ENCODE measurements at regions not wholly inside any gene's neighbourhood (a gene's known extent, or its start where the extent isn't known, plus 50 kb on each side); places are given as distances from the start of the nearest gene placed in this dataset.
"Not testable (repeated sequence)": the region's sequence is repeated elsewhere in the genome, so short reads cannot be mapped to it uniquely, and the experiment has no call there.

DNA sequence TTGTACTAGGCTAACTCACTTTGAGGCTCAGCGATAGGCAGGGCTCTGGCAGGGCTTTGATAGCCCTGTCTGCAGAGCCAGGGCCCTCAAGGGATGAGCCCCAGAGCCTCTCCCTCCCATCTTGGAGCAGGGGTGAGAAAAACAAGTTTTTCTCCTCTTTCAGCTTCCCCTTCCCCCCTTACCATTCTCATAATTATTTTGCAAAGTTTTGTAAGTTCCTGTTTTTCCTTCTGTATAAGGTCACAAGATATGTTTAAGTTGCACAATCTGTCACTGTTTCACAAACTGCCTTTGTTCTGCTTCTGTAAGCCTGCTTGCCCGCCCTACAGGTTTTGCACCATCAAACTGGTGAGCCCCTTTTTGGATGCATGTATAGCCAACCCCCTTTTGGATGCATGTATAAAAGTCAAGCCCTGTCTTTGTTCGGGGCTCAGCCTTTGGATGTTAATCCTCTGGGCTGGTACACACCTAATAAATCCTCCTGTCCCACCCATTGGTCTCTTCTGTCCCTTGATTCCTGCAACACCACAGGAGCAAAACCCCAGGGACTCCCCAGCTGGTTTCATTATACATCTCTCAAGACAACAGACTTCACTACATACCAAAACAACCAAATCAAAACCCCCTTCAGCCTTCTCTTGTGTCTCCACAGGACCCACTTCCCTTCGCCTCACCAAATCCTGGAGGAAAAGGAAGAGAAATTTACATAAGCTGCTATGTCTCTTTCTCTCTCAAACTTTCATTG is 52.5 kb upstream of the RESF1 start:
- DNase-seq (ENCODE audit: low read depth, low spot score) = no peak

DNA sequence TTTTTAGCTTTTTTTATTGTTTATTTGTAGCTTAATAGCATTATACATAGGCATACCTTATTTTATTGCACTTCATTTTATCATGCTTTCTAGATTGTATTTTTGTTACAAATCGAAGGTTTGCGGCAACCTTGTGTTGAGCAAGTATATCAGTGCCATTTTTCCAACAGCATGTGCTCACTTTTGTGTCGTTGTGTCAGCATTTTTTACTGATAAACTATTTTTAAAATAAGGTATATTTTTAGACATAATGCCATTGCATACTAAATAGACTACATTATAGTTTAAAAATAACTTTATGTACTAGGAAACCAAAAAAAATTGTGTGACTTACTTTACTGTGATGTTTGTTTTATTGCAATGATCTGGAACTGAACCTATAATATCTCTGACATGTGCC is 56.2 kb upstream of the RESF1 start:
- DNase-seq (ENCODE audit: low read depth, low spot score) = no peak

DNA sequence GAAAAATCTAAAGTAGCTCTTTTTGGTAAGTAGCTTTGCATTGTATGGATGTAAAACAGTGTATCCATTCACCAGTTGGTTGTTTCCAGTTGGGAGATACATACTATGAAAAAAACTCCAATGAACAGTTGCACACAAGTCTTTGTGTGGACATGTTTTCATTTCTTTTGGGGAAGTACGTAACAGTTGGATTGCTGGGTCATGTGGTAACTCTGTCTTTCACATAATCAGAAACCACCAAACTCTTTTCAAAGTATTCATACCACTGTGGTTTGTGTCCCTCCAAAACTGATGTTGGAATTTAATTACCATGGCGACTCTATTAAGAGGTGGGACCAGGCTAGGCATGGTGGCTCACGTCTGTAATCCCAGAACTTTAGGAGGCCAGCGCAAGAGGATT is 58.9 kb upstream of the RESF1 start:
- no peak for DNase-seq (ENCODE audit: low read depth, low spot score)

DNA sequence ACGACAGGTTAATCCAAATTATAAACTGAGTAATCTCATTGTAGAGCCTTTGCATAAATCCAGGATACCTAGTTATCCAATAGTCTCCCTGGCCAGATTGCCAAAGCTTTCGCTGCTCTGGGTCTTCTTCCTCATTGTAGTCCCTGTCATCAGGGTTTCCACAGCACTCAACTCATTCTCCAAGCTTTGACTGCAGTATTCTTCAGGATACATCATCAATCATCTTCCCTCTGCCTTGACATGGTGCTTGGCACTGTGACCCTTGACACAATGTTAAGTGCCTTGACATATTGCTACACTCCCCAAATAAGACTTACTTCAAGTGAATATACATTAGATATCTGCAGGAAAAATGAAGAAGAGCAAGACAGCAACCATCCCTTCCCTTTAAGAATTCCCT is 60.1 kb upstream of the RESF1 start:
- DNase-seq (ENCODE audit: low read depth, low spot score) = no peak

DNA sequence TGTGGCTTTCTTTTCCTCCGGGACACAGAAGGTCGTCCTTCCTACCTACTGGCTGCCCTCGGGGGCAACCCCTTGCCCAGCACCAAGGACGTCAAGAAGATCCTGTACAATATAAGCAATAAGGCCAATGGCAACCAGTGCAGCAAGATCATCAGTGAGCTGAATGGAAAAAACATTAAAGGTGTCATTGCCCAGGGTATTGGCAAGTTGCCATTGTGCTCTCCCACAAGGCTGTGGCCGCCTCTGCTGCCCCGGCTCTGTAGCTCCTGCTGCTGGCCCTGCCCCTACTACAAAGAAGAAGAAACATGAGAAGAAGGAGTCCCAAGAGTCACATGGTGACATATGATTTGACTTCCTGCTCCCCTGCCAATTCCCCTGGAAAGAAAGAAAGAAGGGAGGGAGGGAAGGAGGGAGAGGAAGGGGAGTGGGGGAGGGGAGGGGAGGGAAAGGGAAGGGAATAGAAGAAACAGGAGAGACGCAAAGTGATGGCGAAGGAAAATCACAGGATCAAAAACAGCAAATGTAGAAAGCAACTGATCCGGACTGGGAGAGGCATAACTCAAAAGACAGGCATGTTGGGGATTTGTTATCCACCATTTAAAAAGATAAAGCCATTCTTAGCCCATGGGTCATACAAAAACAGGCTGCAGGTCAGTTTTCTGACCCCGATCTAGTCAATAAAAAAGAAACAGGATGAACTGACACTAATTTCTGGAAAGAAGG is 61.3 kb upstream of the RESF1 start:
- DNase-seq (ENCODE audit: low read depth, low spot score) = peak; percentile 78

DNA sequence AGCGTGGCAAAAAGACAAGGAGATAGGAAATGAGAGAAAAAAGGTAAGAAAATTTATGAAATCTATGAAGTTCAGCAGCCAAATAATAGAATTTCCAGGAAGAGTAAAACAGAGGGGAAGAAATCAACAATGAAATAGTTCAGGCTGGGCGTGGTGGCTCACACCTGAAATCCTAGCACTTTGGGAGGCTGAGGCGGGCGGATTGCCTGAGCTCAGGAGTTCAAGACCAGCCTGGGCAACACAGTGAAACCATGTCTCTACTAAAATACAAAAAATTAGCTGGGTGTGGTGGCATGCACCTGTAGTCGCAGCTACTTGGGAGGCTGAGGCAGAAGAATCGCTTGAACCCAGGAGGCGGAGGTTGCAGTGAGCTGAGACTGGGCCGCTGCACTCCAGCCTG is 62.1 kb upstream of the RESF1 start:
- not testable (repeated sequence) for DNase-seq (ENCODE audit: low read depth, low spot score)

DNA sequence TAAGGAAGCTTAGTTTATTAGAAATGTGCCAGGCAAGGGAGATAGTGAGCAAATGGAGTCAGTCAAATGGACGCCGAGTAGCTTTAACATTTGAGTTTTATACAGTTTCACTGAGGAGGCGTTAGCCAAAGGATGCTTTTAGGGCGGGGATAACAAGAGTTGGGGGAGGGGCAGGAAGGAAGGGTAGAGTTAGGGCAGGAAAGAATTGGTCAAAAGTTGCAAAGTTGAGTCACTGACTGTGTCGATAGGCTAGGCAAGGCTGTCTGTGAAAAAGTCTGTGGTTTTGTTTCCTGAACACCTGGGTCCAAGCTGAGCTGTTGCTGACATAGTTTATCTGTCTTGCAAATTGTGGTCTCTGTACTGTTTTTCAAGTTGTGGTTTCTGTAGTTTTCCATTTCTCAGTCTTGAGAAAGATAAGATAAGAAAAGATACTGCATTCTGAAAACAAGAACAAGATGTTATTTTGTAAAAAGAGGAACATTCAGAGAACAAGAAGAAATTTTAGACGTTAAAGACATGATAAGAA is 62.6 kb upstream of the RESF1 start:
- DNase-seq (ENCODE audit: low read depth, low spot score) = no peak

DNA sequence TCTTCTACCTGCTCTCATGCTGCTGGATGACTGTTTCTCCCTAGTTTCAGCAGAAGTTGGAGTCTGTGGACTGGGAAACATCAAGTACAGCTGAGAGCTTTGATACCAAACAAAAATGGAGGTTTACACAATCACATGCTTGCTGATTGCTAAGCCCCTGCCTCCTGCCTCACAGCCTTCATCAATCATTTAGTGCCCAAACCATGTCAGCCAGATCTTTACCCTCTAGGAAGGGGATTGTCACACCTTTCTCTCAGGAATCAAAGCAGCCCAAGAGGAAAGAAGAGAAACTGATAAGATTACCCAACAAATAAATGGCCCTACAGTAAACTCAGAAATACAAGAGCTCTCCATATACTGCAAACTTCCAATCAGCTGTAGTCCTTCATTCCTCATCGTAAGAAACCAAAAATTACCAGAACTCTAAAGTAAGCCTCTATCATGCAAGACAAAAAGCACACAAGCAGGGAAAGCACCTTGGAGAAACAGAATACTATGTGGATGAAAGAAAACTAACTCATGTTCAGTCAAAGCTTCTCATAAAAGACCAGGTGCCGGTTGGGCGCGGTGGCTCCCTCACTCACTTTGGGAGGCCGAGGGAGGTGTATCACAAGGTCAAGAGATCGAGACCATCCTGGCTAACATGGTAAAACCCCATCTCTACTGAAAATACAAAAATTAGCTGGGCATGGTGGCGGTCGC is 63.6 kb upstream of the RESF1 start:
- DNase-seq (ENCODE audit: low read depth, low spot score) = no peak

DNA sequence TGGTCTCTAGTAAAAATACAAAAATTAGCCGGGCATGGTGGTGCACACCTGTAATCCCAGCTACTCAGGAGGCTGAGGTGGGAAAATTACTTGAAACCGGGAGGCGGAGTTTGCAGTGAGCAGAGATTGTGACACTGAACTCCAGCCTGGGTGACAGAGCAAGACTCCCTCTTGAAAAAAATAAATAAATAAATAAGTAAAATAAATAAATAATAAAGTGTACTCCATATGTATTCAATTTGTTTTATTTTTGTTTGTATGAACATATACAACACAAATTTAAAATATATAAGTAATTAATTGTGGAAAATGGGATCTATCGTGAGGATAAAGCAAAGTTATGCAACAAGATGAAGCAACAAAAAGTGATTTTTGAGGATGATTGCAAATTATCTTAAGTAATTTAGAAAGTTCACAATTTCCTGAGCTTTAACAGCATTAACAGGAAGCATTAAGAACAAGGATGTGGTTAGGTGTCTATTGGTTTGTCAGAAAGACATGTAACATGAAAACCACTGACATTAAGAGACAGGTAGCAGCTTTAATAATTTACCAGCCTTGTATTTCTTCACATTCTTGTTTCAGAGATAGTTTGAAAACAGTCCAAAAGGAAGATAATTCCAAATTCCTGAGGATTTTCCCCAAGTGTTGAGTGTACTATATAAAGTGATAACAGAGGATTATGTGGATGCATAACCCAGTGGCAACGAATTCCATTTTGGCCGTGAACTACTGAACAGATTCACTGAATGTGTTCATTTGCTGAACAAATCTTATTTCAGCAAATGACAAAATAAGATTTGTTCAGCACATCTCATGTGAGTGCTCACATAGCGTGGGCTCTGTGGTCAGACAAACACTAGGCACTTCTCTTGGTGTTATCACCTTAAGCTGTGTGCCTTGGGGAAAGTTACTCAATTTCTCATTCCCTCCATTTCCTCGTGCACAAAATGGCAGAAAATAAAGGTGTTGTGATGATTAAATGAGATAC is 68.6 kb upstream of the RESF1 start:
- DNase-seq (ENCODE audit: low read depth, low spot score) = no peak

DNA sequence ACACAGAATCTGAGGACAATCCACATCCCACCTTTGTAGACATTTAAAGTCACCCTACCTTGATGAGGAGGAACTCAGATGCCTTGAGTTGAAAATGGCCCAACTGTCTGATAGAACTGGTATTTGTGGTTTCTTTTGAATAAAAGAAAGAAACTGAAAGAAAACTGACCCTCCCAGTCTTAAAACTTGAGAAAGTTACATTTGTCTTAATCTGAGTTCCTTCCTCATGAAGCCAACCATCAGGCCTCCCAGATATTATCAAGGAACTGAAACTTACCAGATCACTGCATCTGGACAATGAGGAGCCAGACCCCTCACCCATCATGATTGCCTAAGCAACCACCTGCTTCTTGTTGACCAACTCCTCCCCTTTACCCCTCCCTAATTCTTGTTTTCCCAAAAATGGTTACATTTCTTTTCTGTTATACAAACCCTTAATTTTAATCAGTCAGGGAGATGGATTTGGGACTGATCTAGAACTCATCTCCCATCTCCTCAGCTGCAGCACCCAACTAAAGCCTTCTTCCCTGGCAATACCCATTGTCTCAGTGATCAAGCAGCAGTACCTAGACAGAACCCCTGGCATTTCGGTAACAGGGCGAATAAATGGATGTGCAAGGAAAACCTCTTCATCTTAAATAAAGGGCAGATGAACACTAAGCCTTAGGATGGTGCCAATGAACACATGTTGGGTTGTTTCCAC is 72.0 kb upstream of the RESF1 start:
- DNase-seq (ENCODE audit: low read depth, low spot score) = no peak

DNA sequence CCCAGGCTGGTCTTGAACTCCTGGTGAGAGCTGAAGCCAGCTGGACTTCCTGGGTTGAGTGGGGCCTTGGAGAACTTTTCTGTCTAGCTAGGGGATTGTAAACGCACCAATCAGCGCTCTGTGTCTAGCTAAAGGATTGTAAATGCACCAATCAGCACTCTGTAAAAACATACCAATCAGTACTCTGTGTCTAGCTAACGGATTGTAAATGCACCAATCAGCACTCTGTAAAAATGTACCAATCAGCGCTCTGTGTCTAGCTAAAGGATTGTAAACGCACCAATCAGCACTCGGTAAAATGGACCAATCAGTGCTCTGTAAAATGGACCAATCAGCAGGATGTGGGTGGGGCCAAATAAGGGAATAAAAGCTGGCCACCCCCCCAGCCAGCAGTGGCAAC is 76.5 kb upstream of the RESF1 start:
- not testable (repeated sequence) for DNase-seq (ENCODE audit: low read depth, low spot score)

DNA sequence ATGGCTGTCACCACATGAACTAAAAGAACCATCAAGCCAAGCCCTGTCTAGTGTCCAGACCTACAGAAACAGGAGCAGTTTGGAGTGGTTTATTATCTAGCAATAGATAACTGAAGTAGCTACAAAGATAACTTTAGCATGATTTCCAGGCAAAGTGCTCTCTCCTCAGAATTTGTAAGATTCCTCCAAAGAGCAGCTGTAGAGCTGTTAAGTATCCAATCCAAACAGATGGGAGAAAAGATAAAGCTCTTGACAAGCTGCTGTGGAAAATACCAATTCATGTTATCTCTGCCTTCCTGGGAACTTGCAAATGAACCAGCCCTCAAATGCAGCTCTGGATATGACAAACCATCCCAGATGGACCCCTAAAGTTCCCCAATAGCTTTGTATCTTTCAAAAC is 78.9 kb upstream of the RESF1 start:
- no peak for DNase-seq (ENCODE audit: low read depth, low spot score)

DNA sequence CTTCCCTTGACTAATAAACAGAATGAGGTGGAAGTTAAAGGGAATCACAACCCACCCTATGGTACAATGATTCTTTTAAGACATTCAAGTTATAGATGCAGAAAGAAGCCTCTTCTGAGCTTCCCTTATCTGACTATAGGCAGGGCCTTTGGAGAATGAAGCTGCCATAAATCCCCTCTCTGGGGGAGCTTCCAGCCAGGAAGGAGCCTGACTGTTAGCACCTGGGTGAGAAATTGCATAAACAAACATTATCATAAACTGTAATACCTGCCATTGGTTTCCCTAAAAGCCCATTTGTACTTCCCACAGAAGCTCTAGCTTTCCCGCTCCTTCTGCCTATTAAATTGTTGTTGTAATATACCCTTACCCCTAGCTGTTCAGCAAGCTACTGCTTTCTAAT is 81.3 kb upstream of the RESF1 start:
- DNase-seq (ENCODE audit: low read depth, low spot score) = no peak

DNA sequence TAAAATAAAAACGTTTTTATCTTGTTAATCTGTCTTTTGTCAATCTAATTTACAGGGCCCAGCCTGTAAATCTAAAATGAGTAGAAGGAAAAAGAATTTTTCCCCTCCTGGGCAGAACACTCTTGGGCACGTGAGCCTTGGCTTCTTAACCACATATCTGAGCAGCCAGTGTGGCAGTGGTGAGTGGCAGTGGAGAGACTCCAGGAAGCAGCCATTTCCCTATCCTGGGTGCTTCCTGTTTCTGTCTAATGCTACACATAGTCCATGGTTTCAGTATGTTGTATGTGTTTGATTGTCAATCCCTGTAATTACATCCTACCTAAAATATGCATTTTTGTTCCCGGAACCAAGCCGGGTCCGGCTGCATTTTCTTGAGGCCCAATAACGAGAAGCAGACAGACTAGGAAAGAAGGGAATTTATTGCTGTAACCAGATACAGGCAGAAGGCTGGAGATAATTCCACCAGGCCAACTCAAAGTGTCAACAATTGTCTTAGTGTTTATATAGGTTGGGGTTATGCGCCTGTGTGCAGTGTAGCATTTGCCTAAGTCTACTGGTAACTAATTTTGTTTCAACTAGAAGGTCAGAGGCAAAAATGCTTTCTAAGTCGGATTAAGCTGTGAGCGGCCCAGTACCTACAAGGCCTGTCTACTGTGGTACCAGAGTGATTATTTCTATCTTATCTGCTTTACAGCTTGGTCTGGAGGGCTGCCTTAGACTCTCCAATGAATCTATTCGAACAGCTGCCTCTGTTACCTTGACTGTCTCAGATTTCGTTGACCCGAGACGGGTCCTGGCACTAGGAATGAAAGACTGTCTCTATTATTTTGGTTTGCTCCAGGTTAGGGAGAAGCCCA is 82.4 kb upstream of the RESF1 start:
- no peak for DNase-seq (ENCODE audit: low read depth, low spot score)

DNA sequence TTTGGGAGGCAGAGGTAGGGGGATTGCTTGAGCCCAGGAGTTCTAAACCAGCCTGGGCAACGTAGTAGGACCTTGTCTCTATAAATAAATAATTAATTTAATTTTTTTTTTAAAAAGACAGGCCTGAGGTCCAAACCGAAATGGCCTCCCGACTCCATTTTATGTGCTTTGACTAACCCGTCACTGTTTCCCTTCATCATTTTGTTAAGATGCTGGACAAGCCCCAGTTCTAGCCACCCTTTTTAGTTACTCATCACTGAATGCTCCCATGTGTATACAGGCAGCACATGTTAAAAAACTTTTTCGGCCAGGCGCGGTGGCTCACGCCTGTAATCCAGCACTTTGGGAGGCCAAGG is 83.6 kb upstream of the RESF1 start:
- no peak for DNase-seq (ENCODE audit: low read depth, low spot score)

DNA sequence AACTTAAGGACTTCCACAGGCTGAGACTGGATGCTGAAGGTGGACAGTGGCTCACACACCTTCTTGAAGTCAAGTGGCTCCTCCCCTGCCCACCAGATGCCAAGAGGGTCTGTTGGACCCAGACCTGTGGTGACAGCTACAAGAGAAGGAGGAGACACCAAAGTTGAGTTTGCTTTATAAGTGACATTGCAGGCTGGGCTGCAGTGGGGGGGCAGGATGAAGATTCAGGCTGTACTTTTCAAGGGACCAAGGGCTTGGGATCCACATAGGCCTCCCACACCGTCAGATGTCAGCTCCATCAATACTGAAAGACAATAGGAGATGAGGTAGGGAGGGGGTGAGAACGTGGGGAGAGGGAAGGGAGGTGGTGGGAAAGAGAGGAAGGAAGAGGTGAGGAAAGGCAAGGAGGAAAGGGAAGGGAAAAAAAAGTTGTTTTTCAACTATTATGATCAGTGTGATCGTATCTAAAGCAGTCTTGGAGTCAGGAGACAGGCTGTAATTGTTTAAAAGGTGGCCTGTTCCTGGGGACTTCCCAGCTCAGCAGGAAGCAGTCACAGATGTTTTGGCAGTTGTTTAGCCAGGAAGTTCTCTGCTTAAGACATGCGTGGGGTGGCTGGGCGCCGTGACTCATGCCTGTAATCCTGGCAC is 84.1 kb upstream of the RESF1 start:
- DNase-seq (ENCODE audit: low read depth, low spot score) = no peak

DNA sequence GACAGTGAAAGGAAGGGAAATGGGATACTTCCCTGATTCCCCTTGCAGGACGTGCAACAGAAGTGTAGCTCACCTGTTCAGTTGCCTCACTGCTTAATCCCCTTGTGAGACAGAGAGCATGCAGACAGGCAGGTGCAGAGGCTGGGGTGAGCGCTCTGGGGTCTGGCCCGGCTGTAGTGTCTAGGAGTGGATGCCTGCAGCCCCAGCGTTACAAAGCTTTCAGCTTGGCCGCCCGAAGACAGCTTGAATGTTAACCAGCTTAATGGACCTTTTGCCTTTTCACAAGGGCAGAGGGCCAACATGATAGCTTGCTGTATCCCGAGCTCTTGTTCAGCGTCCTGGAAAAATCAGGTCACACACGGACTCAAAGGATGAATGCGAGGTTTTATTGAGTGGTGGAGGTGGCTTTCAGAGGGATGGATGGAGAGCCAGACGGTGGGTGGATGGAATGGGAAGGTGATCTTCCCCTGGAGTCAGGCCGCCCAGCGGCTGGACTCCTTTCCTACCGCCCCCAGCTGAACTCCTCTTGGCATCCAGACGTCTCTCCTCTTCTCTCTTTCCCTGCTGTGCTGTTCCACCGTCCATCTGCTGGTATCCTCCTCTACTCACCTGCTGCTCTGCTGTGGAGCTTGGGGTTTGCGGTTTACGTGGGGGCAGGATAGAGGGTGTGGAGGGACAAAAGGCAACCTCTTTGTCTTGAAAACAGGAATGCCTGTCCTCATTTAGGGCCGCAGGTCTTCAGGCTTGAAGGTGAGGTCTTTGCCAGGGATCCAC is 86.2 kb upstream of the RESF1 start:
- DNase-seq (ENCODE audit: low read depth, low spot score) = no peak

DNA sequence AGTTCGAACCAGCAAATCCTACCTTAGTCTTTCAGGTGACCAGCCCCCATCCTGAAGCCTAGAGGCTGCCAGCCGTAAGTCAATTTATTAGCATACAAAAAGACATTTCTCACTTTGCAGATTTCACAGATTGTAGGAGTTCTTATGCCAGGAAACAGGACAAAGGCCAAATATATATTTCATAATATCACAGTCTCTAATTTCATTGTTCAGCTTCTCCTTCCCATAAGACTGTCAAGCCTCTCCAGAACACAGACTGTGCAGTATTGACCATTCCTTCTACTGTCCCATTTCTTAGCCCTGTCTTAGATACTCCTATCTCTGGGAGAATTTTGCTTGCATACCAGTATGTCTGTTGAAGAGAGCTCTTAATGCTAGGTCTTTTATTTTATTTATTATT is 89.2 kb upstream of the RESF1 start:
- DNase-seq (ENCODE audit: low read depth, low spot score) = no peak

DNA sequence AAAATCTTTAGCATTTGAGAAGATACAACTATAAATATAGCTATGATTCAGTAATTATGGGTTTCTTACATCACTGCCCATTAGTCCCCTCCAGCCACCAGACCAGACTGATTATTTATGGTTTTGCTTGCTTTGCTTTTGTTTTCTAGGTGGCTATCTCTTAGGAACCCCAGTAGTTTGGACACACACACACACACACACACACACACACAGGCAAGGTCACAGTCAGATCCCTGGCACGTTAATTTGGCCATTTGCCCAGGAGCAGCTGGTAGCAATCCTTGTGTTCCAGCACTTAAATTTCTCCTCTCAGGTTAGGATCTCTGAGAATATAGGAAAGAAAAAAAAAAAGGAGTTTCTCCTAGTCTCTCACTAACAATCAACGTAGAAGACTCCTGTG is 90.2 kb upstream of the RESF1 start:
- DNase-seq (ENCODE audit: low read depth, low spot score) = no peak

All from iPS DF 19.7 (cell line).